ENCODE measurements at regions not wholly inside any gene's neighbourhood (a gene's known extent, or its start where the extent isn't known, plus 50 kb on each side); places are given as distances from the start of the nearest gene placed in this dataset.
"Not testable (repeated sequence)": the region's sequence is repeated elsewhere in the genome, so short reads cannot be mapped to it uniquely, and the experiment has no call there.

DNA sequence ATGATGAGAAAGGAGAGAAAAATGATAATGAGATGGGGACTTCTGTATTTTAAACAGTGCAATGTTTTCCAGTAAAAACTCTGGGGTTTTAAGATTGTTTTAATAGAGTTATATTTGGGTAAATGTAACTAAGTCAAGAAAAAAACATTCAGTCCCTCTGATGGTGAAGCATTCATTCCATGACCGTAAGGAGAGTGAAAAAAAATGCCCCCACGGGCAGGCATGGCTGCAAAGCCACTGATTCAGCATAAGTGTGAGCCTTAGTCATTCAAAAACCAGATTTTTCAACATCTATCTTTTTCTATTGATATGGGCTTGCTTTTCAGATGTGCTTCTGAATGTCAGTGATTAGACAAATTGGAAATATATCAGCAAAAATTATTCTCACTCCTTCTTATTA is 957.8 kb downstream of the SLC4A3 start:
- Mint-ChIP-seq H3K27me3 (ENCODE audit: low read depth) (no peaks in the 10 kb centered on the region), H3K27ac (no peak overlapping the region), H3K36me3 (ENCODE audit: low read depth) (no peaks in the 10 kb centered on the region), H3K9me3 (no peaks in the 10 kb centered on the region), H3K4me3 (no peak overlapping the region), H3K4me1 (ENCODE audit: low read depth) (no peaks in the 10 kb centered on the region)

DNA sequence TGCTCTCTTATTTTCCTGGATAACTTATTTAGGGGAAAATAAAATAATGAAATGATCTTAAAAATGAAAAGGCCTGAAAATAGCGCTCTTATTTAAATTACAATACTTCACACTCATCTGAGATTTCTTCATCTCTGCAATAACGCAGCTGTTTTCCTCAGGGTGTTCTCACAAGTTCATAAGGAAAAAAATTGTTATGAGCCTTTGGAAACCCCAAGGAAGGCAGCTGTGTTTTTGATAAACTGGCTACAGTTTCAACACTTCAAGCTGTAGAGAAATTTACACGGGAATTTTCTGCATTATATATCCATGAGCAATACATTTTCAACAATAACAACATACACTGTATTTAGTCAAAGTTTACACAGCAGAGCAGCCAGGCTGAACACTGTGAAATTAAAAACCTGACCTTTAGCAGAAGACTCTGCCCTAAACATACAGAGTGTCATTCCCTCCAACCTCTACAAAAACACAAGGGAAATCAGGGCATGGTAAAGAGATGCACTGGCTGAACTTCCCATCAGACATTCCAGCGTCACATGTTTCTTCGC is 959.6 kb downstream of the SLC4A3 start:
- Mint-ChIP-seq H3K27ac (no peak overlapping the region), H3K9me3 (no peaks in the 10 kb centered on the region), H3K4me3 (no peak overlapping the region), H3K4me1 (ENCODE audit: low read depth) (no peaks in the 10 kb centered on the region), H3K36me3 (ENCODE audit: low read depth) (no peaks in the 10 kb centered on the region), H3K27me3 (ENCODE audit: low read depth) (no peaks in the 10 kb centered on the region)

DNA sequence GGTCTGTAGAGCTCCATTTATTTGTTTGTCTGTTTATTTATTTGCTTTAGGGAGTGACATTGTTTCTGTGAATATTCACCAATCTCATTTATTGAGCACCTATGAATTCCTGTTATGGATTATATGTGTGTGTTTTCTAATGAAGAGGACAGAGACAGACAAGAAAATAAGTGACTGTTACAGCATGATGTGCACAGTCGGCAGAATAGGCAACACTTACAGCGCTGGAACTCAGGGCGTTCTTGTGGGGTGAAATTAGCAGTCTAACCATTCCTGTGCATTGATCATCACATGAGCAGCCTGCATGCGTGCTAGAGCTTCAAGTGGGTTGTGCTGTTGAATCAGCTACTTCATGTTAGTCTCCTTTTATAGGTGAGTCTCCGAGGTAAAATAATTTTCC is 960.7 kb downstream of the SLC4A3 start:
- no peaks in the 10 kb centered on the region for H3K27me3 Mint-ChIP-seq (ENCODE audit: low read depth)
- no peaks in the 10 kb centered on the region for H3K9me3 Mint-ChIP-seq
- no peaks in the 10 kb centered on the region for H3K36me3 Mint-ChIP-seq (ENCODE audit: low read depth)
- no peak overlapping the region for H3K27ac Mint-ChIP-seq
- H3K4me3 Mint-ChIP-seq: no peak overlapping the region
- H3K4me1 Mint-ChIP-seq (ENCODE audit: low read depth): no peaks in the 10 kb centered on the region

DNA sequence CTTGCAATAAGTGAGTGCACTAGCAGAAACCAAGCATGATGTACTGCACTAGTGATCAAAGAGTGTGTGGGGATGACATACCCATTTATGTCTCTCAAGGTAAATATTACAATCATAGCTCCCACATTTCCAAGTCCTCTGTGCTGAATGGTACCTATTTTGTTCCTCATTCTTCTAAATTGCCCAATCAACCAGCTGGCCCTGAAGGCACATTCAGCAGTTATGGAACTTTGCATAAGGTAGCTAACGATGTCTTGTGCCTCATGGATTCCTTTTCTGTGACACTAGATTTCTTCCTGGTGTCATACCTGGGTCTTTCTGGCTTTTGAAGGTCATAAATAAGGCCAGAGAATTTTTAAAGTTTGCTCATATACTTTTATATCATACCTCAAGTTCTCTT is 963.0 kb downstream of the SLC4A3 start:
- H3K27me3 Mint-ChIP-seq (ENCODE audit: low read depth): no peaks in the 10 kb centered on the region
- H3K4me1 Mint-ChIP-seq (ENCODE audit: low read depth): no peaks in the 10 kb centered on the region
- no peaks in the 10 kb centered on the region for H3K9me3 Mint-ChIP-seq
- H3K36me3 Mint-ChIP-seq (ENCODE audit: low read depth): no peaks in the 10 kb centered on the region
- no peak overlapping the region for H3K4me3 Mint-ChIP-seq
- H3K27ac Mint-ChIP-seq: no peak overlapping the region

DNA sequence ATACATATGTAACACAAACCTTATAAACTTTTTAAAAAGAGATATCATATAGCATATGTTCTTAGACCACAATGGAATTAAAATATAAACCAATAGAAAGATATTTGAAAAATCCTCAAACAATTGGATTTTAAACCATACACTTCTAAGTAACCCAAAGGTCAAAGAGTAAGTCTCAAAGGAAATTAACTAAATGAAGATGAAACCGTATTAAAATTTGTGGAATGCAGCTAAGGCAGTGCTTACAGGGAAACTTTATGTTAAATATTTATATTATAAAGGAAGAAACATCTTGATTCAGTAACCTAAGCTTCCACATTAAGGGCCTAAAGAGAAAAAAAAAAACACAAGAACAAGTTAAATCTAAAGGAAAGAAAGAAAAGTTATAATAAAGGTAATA is 966.1 kb downstream of the SLC4A3 start:
- no peak overlapping the region for H3K4me3 Mint-ChIP-seq
- no peaks in the 10 kb centered on the region for H3K4me1 Mint-ChIP-seq (ENCODE audit: low read depth)
- no peaks in the 10 kb centered on the region for H3K9me3 Mint-ChIP-seq
- no peaks in the 10 kb centered on the region for H3K27me3 Mint-ChIP-seq (ENCODE audit: low read depth)
- no peaks in the 10 kb centered on the region for H3K36me3 Mint-ChIP-seq (ENCODE audit: low read depth)
- H3K27ac Mint-ChIP-seq: no peak overlapping the region

DNA sequence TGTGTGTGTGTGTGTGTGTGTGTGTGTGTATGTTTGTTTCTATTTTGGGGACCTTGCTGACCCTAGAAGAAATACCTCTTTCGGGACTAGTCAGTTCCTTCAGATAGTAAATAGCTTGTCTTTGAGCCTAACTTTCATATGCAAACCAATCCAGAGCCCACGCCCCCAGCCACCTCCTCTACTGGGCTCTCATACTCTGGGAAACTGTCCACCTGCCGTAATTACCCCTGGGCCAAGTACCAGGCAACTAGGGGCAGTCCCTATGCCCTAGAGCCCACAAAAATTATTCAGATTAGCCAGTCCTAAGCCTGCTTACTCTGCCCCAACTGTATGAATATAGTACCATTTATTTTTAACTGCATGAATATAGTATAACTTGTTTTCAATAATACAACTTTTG is 970.4 kb downstream of the EPHA4 start:
- Mint-ChIP-seq H3K27ac (no peak overlapping the region), H3K36me3 (ENCODE audit: low read depth) (no peaks in the 10 kb centered on the region), H3K9me3 (no peaks in the 10 kb centered on the region), H3K4me3 (no peak overlapping the region), H3K4me1 (ENCODE audit: low read depth) (no peaks in the 10 kb centered on the region), H3K27me3 (ENCODE audit: low read depth) (no peaks in the 10 kb centered on the region)

DNA sequence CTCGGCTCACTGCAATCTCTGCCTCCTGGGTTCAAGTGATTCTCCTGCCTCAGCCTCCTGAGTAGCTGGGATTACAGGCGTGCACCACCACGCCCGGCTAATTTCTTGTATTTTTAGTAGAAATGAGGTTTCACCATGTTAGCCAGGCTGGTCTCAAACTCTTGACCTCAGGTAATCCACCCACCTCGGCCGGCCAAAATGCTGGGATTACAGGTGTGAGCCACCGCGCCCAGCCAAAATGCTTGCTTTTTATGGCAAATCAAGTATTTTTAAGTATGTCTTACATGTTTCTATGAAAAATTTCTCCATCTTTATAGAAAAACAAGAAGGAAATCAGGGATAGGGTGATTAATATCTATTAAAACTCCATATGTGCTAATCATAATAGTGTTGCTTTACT is 959.1 kb downstream of the EPHA4 start:
- H3K27me3 Mint-ChIP-seq (ENCODE audit: low read depth); H3K4me1 Mint-ChIP-seq (ENCODE audit: low read depth); H3K9me3 Mint-ChIP-seq; H3K4me3 Mint-ChIP-seq; H3K36me3 Mint-ChIP-seq (ENCODE audit: low read depth); H3K27ac Mint-ChIP-seq: not testable (repeated sequence)

DNA sequence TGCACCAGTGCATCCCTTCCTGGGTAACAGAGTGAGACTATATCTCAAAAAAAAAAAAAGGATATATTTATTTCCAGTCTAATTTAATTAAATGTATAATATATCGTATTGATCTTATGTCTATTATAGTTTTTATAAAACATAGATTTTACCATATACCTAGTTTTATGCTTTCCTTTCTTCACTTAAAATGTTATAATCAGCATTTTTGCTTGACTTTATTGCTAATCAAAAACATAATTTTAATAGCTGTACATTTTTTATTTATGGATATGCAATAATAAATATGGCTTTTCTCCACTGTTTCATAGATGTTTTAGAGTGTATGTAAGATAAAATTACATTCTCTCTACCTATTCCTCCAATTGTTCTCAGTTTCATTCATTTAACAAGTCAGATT is 958.0 kb downstream of the EPHA4 start:
- Mint-ChIP-seq H3K4me3 (no peak overlapping the region), H3K27ac (no peak overlapping the region), H3K4me1 (ENCODE audit: low read depth) (no peaks in the 10 kb centered on the region), H3K9me3 (no peaks in the 10 kb centered on the region), H3K36me3 (ENCODE audit: low read depth) (no peaks in the 10 kb centered on the region), H3K27me3 (ENCODE audit: low read depth) (no peaks in the 10 kb centered on the region)

DNA sequence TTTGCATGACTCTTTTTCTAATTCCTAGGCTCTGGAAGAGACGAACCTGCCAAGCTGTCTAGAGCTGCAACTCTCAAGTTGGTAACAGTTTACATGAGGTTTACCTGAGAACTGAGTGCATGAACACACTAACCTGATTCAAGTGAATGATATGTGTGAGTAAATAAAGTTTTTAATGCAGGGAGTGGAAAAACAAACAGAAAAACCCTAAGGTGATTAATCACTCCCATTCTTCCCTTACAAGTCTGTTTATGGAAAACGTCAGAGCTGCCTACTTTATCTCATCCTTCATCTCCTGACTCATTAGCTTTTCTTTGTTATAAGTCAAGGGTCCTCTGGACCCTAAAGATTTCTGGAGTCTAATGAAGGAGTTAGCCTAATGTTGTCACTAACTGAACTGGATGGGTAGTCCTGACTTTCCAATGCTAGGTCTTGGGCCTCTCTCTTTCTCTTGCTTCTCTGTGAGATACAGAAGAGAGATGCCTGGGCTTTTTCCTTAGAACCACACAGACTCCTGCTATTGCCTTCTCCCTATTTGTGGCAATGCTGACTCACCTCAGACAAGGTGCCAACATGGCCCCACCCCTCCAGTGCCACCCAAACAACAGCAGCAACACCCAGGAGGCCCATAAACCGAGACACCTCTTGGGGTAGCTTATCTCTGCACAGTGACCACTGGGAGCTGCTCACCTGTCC is 952.4 kb downstream of the EPHA4 start:
- Mint-ChIP-seq H3K27me3 (ENCODE audit: low read depth) (no peaks in the 10 kb centered on the region), H3K4me3 (no peak overlapping the region), H3K27ac (no peak overlapping the region), H3K36me3 (ENCODE audit: low read depth) (no peaks in the 10 kb centered on the region), H3K4me1 (ENCODE audit: low read depth) (no peaks in the 10 kb centered on the region), H3K9me3 (no peaks in the 10 kb centered on the region)

DNA sequence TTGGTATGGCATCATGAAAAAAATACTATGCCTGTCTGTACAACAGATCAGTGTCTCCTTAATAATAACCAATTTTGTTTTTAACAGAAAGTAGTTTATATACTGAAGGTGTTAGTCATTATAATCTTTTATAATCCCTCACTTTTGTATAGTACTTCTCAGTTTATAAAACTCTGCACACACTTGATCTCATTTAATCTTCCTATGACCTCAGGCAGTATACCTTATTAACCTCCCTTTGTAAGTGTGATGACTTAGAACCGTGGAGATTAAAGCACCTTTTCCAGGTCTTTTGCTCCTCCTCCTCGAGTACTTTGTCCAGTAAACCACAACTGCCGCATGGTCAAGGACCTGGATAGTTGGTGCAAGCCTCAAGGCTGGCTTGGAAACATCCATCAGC is 945.5 kb downstream of the EPHA4 start:
- H3K27ac Mint-ChIP-seq: no peak overlapping the region
- H3K27me3 Mint-ChIP-seq (ENCODE audit: low read depth): no peaks in the 10 kb centered on the region
- H3K36me3 Mint-ChIP-seq (ENCODE audit: low read depth): no peaks in the 10 kb centered on the region
- no peak overlapping the region for H3K4me3 Mint-ChIP-seq
- H3K4me1 Mint-ChIP-seq (ENCODE audit: low read depth): no peaks in the 10 kb centered on the region
- no peaks in the 10 kb centered on the region for H3K9me3 Mint-ChIP-seq

DNA sequence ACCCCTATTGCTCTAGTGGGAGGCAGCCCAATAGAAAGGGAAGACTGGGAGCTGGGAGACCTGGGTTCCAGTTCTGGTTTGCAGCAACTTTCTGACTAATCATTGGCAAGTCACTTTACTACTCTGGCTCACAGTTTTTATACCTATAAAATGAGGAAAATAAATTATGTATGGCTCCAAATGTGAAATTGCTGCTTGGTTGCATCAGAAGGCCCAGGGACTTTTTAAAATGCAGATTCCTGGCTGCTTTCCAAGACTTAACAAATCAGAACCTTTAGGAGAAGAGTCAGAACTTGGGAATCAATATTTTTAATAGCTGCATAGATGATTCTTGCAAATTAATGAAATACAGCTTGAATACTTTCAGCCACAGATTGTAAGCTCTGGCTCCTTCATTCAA is 943.9 kb downstream of the EPHA4 start:
- H3K4me1 Mint-ChIP-seq (ENCODE audit: low read depth): no peaks in the 10 kb centered on the region
- H3K27me3 Mint-ChIP-seq (ENCODE audit: low read depth): no peaks in the 10 kb centered on the region
- H3K9me3 Mint-ChIP-seq: no peaks in the 10 kb centered on the region
- H3K4me3 Mint-ChIP-seq: no peak overlapping the region
- H3K27ac Mint-ChIP-seq: no peak overlapping the region
- H3K36me3 Mint-ChIP-seq (ENCODE audit: low read depth): no peaks in the 10 kb centered on the region

DNA sequence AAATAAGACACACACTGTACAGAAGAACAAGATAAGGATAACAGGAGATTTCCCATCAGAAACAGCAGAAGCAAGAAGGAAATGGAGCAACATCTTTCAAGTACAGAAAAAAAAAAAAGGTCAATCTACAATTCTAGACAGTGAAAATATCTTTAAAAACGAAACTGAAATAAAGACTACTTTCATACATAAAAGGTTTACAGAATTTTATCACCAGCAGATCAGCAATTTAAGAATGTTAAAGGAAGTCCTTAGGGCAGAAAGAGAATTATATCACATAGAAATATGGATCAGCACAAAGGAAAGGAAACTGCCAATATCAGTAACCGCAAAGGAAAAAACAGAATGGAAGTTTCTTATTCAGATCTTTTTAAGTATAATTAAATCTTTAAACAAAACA is 931.0 kb downstream of the EPHA4 start:
- Mint-ChIP-seq H3K4me1 (ENCODE audit: low read depth) (peaks cover 5% of the 10 kb centered on the region), H3K36me3 (ENCODE audit: low read depth) (no peaks in the 10 kb centered on the region), H3K4me3 (no peak overlapping the region)

DNA sequence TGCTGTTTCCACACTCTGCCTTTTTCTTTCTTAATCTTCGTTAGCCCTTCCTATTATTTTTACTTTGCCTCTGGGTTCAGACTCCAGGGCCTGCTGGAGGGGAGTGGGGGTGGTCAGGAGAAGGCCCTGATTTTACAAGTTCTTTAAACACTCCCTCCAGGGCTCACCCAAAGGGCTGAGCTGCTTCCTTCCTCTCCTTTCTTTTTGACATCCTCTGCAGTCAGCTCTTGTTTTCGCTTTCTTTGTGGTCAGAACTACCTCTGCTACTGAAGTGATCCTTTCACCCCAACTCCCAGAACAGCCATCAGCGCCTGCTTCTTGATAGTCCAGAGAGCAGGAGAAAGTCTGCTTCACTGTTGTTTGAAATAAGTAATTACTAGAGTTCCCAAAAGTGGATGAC is 925.7 kb downstream of the EPHA4 start:
- Mint-ChIP-seq H3K27me3 (ENCODE audit: low read depth) (no peaks in the 10 kb centered on the region), H3K27ac (no peak overlapping the region), H3K4me1 (ENCODE audit: low read depth) (peaks cover 4% of the 10 kb centered on the region), H3K4me3 (no peak overlapping the region), H3K36me3 (ENCODE audit: low read depth) (no peaks in the 10 kb centered on the region), H3K9me3 (no peaks in the 10 kb centered on the region)

More for the DNA sequence above, 931.0 kb downstream of the EPHA4 start:
- Mint-ChIP-seq H3K27me3 (ENCODE audit: low read depth) (no peaks in the 10 kb centered on the region), H3K9me3 (no peaks in the 10 kb centered on the region), H3K27ac (no peak overlapping the region)

DNA sequence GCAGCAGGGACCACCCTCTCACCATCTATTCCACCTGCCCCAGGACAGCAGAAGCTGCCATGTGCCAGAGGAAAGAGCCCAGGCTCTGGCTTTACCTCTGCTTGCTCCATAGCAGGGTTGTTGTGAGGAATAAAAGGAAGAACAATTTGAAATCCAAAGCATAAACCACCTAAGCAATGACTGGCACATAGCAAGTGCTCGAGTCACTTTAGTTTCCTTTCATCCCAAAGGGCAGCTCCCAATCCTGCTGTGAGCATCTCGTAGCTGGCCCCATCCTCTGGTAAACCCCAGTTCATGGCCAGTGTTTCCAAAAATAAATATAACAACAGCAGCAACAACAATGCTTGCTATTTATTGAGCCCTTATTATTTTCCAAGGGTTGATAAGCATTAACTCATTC is 923.5 kb downstream of the EPHA4 start:
- Mint-ChIP-seq H3K27me3 (ENCODE audit: low read depth) (no peaks in the 10 kb centered on the region), H3K4me1 (ENCODE audit: low read depth) (peaks cover 4% of the 10 kb centered on the region), H3K27ac (no peak overlapping the region), H3K36me3 (ENCODE audit: low read depth) (no peaks in the 10 kb centered on the region), H3K9me3 (no peaks in the 10 kb centered on the region), H3K4me3 (no peak overlapping the region)

DNA sequence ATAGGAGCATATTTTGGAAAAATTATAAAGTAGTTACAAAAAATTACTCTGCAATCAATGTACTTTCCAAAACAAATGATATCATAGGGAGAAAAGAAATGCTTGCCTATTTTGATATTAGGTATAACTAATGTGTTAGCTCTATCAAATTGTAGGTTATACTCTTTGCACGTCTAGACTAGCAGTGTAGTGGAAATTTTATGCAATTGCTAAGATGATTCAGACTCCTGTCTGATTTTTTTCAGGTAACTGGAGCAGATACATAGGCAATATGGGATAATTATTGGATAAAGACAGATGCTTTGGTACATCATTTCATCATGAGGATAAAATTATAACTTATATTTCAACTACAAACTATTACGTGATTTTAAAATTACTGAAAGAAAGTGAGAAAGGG is 918.3 kb downstream of the EPHA4 start:
- H3K4me3 Mint-ChIP-seq: no peak overlapping the region
- no peaks in the 10 kb centered on the region for H3K4me1 Mint-ChIP-seq (ENCODE audit: low read depth)
- H3K9me3 Mint-ChIP-seq: no peaks in the 10 kb centered on the region
- H3K36me3 Mint-ChIP-seq (ENCODE audit: low read depth): no peaks in the 10 kb centered on the region
- no peak overlapping the region for H3K27ac Mint-ChIP-seq
- no peaks in the 10 kb centered on the region for H3K27me3 Mint-ChIP-seq (ENCODE audit: low read depth)

DNA sequence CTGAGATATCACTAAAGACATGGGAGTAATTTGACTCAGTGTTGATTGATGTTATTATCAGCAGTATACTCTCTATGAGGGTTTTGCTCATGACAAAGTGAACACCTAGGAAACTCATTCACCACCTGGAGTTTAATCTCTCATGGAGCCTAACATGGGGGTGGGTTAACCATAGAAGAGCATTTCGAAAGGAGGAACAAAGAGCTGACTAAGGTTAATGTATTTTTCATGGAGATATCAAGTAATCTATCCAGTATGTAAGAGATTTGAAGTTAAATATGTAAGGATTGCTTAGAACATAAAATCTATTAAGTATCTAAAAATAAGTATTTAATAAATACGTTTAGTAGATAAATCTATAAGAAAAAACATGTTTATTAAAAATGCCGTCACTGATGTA is 917.8 kb downstream of the EPHA4 start:
- no peak overlapping the region for H3K27ac Mint-ChIP-seq

More for the DNA sequence above, 917.8 kb downstream of the EPHA4 start:
- Mint-ChIP-seq H3K4me1 (ENCODE audit: low read depth) (no peaks in the 10 kb centered on the region), H3K4me3 (no peak overlapping the region), H3K9me3 (no peaks in the 10 kb centered on the region), H3K27me3 (ENCODE audit: low read depth) (no peaks in the 10 kb centered on the region), H3K36me3 (ENCODE audit: low read depth) (no peaks in the 10 kb centered on the region)

All from T-helper 1 cell treated with Interleukin-12 subunit alpha and Interleukin-12 subunit beta and Interleukin-4 antibody, amounts not matched to agents 30 μg/mL and 1 μg/mL, for 36 hours (primary cell).